H1 (cell line): ENCODE measurements at regions not wholly inside any gene's neighbourhood (a gene's known extent, or its start where the extent isn't known, plus 50 kb on each side); places are given as distances from the start of the nearest gene placed in this dataset.

Experiments
- CTCF ChIA-PET: fragments of 300-600 bp; sonication (Branson Sonifier 250); formaldehyde crosslinking; loops from one replicate; lab custom pipeline; 2021; ENCODE audit not compliant: partially characterized antibody; lab: Charles Lee
- POLR2A ChIA-PET: fragments of 300-600 bp; sonication (Branson Sonifier 250); formaldehyde crosslinking; loops from one replicate; lab custom pipeline; 2021; ENCODE audit warnings: inconsistent platforms; ENCODE audit not compliant: partially characterized antibody; lab: Charles Lee
- DNase-seq, 2 experiments: peaks; one replicate each; pipeline versions ENCODE4 v3.0.0 to v3.0.0-alpha.2; 2010 to 2022; ENCODE audit warnings: low spot score in 2 of 2, low read depth in 1 of 2, mixed read lengths in 1 of 2
- FAIRE-seq: peaks from 2 replicates; lab custom pipeline; 2011; peaks lifted over from hg19 to GRCh38; lab: Jason Lieb, UNC
- H2AFZ ChIP-seq: 2 replicates; pipeline ENCODE4 v1.8.1; 2012; ENCODE audit warnings: low read length, inconsistent platforms
- H2AK5ac ChIP-seq: 2 replicates; pipeline ENCODE4 v1.6.1; 2013; ENCODE audit warnings: low read depth, low read length
- H2BK120ac ChIP-seq: replicated peaks from 2 replicates; pipeline ENCODE3; 2013; ENCODE audit warnings: low read depth, low read length, inconsistent platforms
- H2BK12ac ChIP-seq: 2 replicates; pipeline ENCODE4 v1.6.1; 2013; ENCODE audit warnings: low read depth, low read length
- H2BK15ac ChIP-seq: 2 replicates; pipeline ENCODE4 v1.6.1; 2013; ENCODE audit warnings: low read length
- H2BK20ac ChIP-seq: 2 replicates; pipeline ENCODE4 v1.6.1; 2013; ENCODE audit warnings: low read length
- H2BK5ac ChIP-seq: 2 replicates; pipeline ENCODE4 v1.6.1; 2013; ENCODE audit warnings: low read depth, low read length
- H3K14ac ChIP-seq: 2 replicates; pipeline ENCODE4 v1.6.1; 2013; ENCODE audit warnings: inconsistent platforms; ENCODE audit not compliant: insufficient read length
- H3K18ac ChIP-seq: 2 replicates; pipeline ENCODE4 v1.6.1; 2013; ENCODE audit warnings: low read length; ENCODE audit errors: extremely low read depth
- H3K23ac ChIP-seq: 2 replicates; pipeline ENCODE4 v1.6.1; 2013; ENCODE audit warnings: inconsistent platforms; ENCODE audit not compliant: insufficient read length
- H3K23me2 ChIP-seq: 2 replicates; pipeline ENCODE4 v1.6.1; 2013; ENCODE audit warnings: low read depth, low read length
- H3K27ac ChIP-seq: 2 replicates; pipeline ENCODE4 v1.6.1; 2011; ENCODE audit warnings: low read depth, low read length, inconsistent platforms
- H3K27me3 ChIP-seq, 4 experiments: replicated peaks in 1 of 4; 1 replicate in 1 of 4; 2 replicates in 3 of 4; pipeline versions ENCODE4 v1.6.1 to v1.8.1; 2011 to 2013; ENCODE audit warnings: low read length in 3 of 4, mild to moderate bottlenecking in 3 of 4, inconsistent platforms in 2 of 4, mixed read lengths in 2 of 4, moderate library complexity in 1 of 4; ENCODE audit not compliant: control insufficient read depth in 3 of 4, insufficient read depth in 3 of 4; ENCODE audit errors: extremely low read depth in 1 of 4
- H3K36me3 ChIP-seq, 4 experiments: 2 replicates each; pipeline versions ENCODE4 v1.6.1 to v1.8.1; 2011 to 2013; ENCODE audit warnings: mild to moderate bottlenecking in 4 of 4, low read length in 3 of 4, moderate library complexity in 2 of 4, control low read depth in 1 of 4, inconsistent platforms in 1 of 4; ENCODE audit not compliant: insufficient read depth in 4 of 4, control insufficient read depth in 2 of 4
- H3K4ac ChIP-seq: replicated peaks from 2 replicates; pipeline ENCODE3; 2013; ENCODE audit warnings: low read length, low read depth, mixed read lengths, inconsistent platforms; ENCODE audit not compliant: insufficient read length
- H3K4me1 ChIP-seq, 4 experiments: replicated peaks in 1 of 4; 1 replicate in 1 of 4; 2 replicates in 3 of 4; pipeline versions ENCODE4 v1.6.1 to v1.8.1; 2011 to 2013; ENCODE audit warnings: low read length in 3 of 4, inconsistent platforms in 2 of 4, mixed read lengths in 1 of 4; ENCODE audit not compliant: insufficient read depth in 4 of 4, control insufficient read depth in 3 of 4
- H3K4me2 ChIP-seq, 2 experiments: 2 replicates each; pipeline versions ENCODE4 v1.6.1 to v1.8.1; 2011 to 2013; ENCODE audit warnings: low read depth in 2 of 2, low read length in 2 of 2, control low read depth in 1 of 2, inconsistent platforms in 1 of 2, mild to moderate bottlenecking in 1 of 2; ENCODE audit not compliant: insufficient read depth in 1 of 2
- H3K4me3 ChIP-seq, 4 experiments: fragments of 200-600, 300-600 bp in 1 of 4; sonication (generic), shearing (Covaris generic), sonication (Bioruptor Twin) in 1 of 4; 2 replicates each; pipeline versions ENCODE4 v1.5.1 to v1.8.1; 2011 to 2016; ENCODE audit warnings: low read length in 4 of 4, low read depth in 3 of 4, control low read depth in 2 of 4, inconsistent platforms in 2 of 4, mild to moderate bottlenecking in 2 of 4, mixed read lengths in 1 of 4, moderate library complexity in 1 of 4; ENCODE audit not compliant: insufficient read depth in 2 of 4; ENCODE audit errors: extremely low read depth in 1 of 4
- H3K56ac ChIP-seq: replicated peaks from 2 replicates; pipeline ENCODE3; 2013; ENCODE audit warnings: low read depth, mild to moderate bottlenecking, mixed read lengths, low read length, inconsistent platforms; ENCODE audit not compliant: insufficient read length
- H3K79me1 ChIP-seq: 2 replicates; pipeline ENCODE4 v1.6.1; 2013; ENCODE audit warnings: low read depth, low read length, control low read depth
- H3K79me2 ChIP-seq, 2 experiments: 2 replicates each; pipeline versions ENCODE4 v1.6.1 to v1.8.1; 2012 to 2013; ENCODE audit warnings: low read length in 2 of 2, mild to moderate bottlenecking in 2 of 2, inconsistent platforms in 1 of 2; ENCODE audit not compliant: insufficient read depth in 2 of 2, control insufficient read depth in 1 of 2
- H3K9ac ChIP-seq, 4 experiments: replicated peaks in 1 of 4; 1 replicate in 1 of 4; 2 replicates in 3 of 4; pipeline versions ENCODE4 v1.6.1 to v1.8.1; 2011 to 2013; ENCODE audit warnings: low read depth in 3 of 4, low read length in 3 of 4, control low read depth in 2 of 4, mild to moderate bottlenecking in 2 of 4, moderate library complexity in 2 of 4, inconsistent platforms in 1 of 4; ENCODE audit errors: extremely low read depth in 1 of 4
- H3K9me3 ChIP-seq, 2 experiments: 2 replicates each; pipeline versions ENCODE4 v1.6.1 to v1.8.1; 2012 to 2013; ENCODE audit warnings: mild to moderate bottlenecking in 2 of 2, moderate library complexity in 2 of 2, control low read depth in 1 of 2, inconsistent platforms in 1 of 2, low read depth in 1 of 2, low read length in 1 of 2, mixed read lengths in 1 of 2; ENCODE audit not compliant: insufficient read depth in 2 of 2
- H4K20me1 ChIP-seq, 2 experiments: replicated peaks in 1 of 2; 2 replicates each; pipeline versions ENCODE3 to v1.8.1; 2011 to 2013; ENCODE audit warnings: inconsistent platforms in 2 of 2, low read length in 2 of 2, mild to moderate bottlenecking in 1 of 2; ENCODE audit not compliant: insufficient read depth in 2 of 2, control insufficient read depth in 1 of 2
- H4K5ac ChIP-seq: 2 replicates; pipeline ENCODE4 v1.6.1; 2013; ENCODE audit warnings: low read length, low read depth, mixed read lengths, inconsistent platforms; ENCODE audit not compliant: insufficient read length
- H4K8ac ChIP-seq: 2 replicates; pipeline ENCODE4 v1.8.0; 2013; ENCODE audit warnings: mild to moderate bottlenecking, moderate library complexity, low read length, inconsistent platforms; ENCODE audit not compliant: insufficient read depth; ENCODE audit errors: extremely low read depth
- H4K91ac ChIP-seq: replicated peaks from 2 replicates; pipeline ENCODE3; 2013; ENCODE audit warnings: low read length, mixed read lengths, inconsistent platforms; ENCODE audit not compliant: insufficient read length
- BCL11A ChIP-seq, 2 experiments: IDR thresholded peaks; one replicate each; pipeline ENCODE4 v1.6.1; 2011; ENCODE audit warnings: low read depth in 2 of 2, low read length in 2 of 2, mild to moderate bottlenecking in 2 of 2
- BRCA1 ChIP-seq: IDR thresholded peaks from 2 replicates; pipeline ENCODE4 v1.6.1; 2012; ENCODE audit warnings: low read depth, low read length, improper control_type of control experiment
- EZH2 ChIP-seq: fragments of 200-600 bp; sonication (generic); IDR thresholded peaks from 2 replicates; pipeline ENCODE4 v1.7.1; 2012; ENCODE audit warnings: low read depth, mild to moderate bottlenecking, moderate library complexity, low read length, inconsistent platforms; ENCODE audit not compliant: severe bottlenecking
- HDAC2 ChIP-seq, 2 experiments: fragments of 300-600 bp in 1 of 2; sonication (generic) in 1 of 2; IDR thresholded peaks; 2 replicates each; pipeline ENCODE4 v1.6.1; 2011 to 2012; ENCODE audit warnings: low read depth in 2 of 2, low read length in 2 of 2, mild to moderate bottlenecking in 2 of 2, moderate library complexity in 2 of 2, borderline replicate concordance in 1 of 2, inconsistent platforms in 1 of 2
- HDAC6 ChIP-seq: IDR thresholded peaks from one replicate; pipeline ENCODE4 v1.7.1; 2012; ENCODE audit warnings: low read depth, mild to moderate bottlenecking, inconsistent platforms, low read length, moderate library complexity
- KDM4A ChIP-seq: IDR thresholded peaks from one replicate; pipeline ENCODE4 v1.7.1; 2012; ENCODE audit warnings: low read depth, mild to moderate bottlenecking, moderate library complexity, low read length, inconsistent platforms; ENCODE audit not compliant: severe bottlenecking
- RAD21 ChIP-seq, 2 experiments: IDR thresholded peaks in 1 of 2; conservative IDR thresholded peaks in 1 of 2; 2 replicates each; pipeline ENCODE4 v1.6.1; 2011; ENCODE audit warnings: low read depth in 2 of 2, low read length in 2 of 2, improper control_type of control experiment in 1 of 2, inconsistent platforms in 1 of 2, mild to moderate bottlenecking in 1 of 2, moderate library complexity in 1 of 2
- SRF ChIP-seq: IDR thresholded peaks from 2 replicates; pipeline ENCODE4 v1.6.1; 2011; ENCODE audit warnings: mild to moderate bottlenecking, low read depth, low read length, moderate library complexity
- SUZ12 ChIP-seq: fragments of 200-600 bp; sonication (generic); IDR thresholded peaks from 2 replicates; pipeline ENCODE4 v1.6.1; 2012; ENCODE audit warnings: mild to moderate bottlenecking, inconsistent platforms, low read length, moderate library complexity, mixed read lengths
- WGBS, 2 experiments: shearing (Covaris generic) in 1 of 2; methylation state at CpG; one replicate each; pipeline versions ENCODE4 v1.1.6 to v1.1.7; 2013 to 2015; ENCODE audit warnings: low lambda C conversion rate in 2 of 2, mixed read lengths in 2 of 2, inconsistent platforms in 1 of 2, low coverage in 1 of 2, missing lambda C conversion rate in 1 of 2; ENCODE audit not compliant: insufficient replicate concordance in 2 of 2, insufficient coverage in 1 of 2, insufficient read length in 1 of 2; ENCODE audit errors: extremely low coverage in 1 of 2, missing lambda C conversion rate in 1 of 2; 5-methylcytosine and 5-hydroxymethylcytosine counted together

GRCh38 chr16:54689072-54689865 lies 241.4 kb upstream of the IRX5 start:
- DNase-seq (no peak), FAIRE-seq (no peak)
- Histone ChIP-seq H3K9ac (no peak overlapping the region), H4K5ac (no peak overlapping the region), H3K4ac (no peak overlapping the region), H3K4me1 (peaks cover 0 to 6% (median 4%) of the 10 kb centered on the region in 4 experiments; a peak in 3 of 7 replicates), H3K9me3 (peaks cover 0 to 2% of the 10 kb centered on the region in 2 experiments; a peak in 1 of 4 replicates), H2BK12ac (no peak overlapping the region), H3K14ac (no peak overlapping the region), H3K23me2 (peaks cover 3% of the 10 kb centered on the region; the same call in 1 of the 2 replicates), H4K8ac (no peak overlapping the region), H3K4me2 (no peak overlapping the region), H4K91ac (no peak overlapping the region), H2AK5ac (no peak overlapping the region), H2AFZ (no peak overlapping the region), H2BK15ac (no peak overlapping the region; the same call in 1 of the 2 replicates), H3K27me3 (no peaks in the 10 kb centered on the region), H3K23ac (no peak overlapping the region), H2BK20ac (no peak overlapping the region), H3K27ac (no peak overlapping the region), H3K36me3 (no peaks in the 10 kb centered on the region), H3K79me2 (no peaks in the 10 kb centered on the region), H3K4me3 (no peak overlapping the region), H2BK5ac (no peak overlapping the region), H3K79me1 (no peaks in the 10 kb centered on the region), H3K18ac (no peak overlapping the region), H3K56ac (no peak overlapping the region), H2BK120ac (no peak overlapping the region), H4K20me1 (no peaks in the 10 kb centered on the region)
- ChIA-PET CTCF (interaction anchor here (1.2 to 1.3 kb wide), 2 partner anchors 11 to 28 kb away, joined by 3 to 4 read pairs; no protein-coding TSS in a partner anchor), POLR2A (no interaction called here)
- 85% methylated on average over 7 of the region's 7 CpGs; no CpG with 5 or more reads in 1 of the 2 experiments for WGBS, 2 experiments
- TF ChIP-seq SUZ12 (no peak), HDAC6 (no peak), RAD21 (IDR thresholded peaks at IDR 0.05 in 1 of 2, conservative IDR thresholded peaks at IDR 0.05 in 1 of 2; ENCODE audit: low read depth in 2 of 2, low read length in 2 of 2) (no peak), KDM4A (no peak), EZH2 (no peak), BCL11A (IDR thresholded peaks at IDR 0.05; ENCODE audit: low read depth in 2 of 2, low read length in 2 of 2) (no peak), HDAC2 (IDR thresholded peaks at IDR 0.05; ENCODE audit: borderline replicate concordance in 1 of 2, low read depth in 2 of 2, low read length in 2 of 2) (no peak), SRF (no peak), BRCA1 (no peak)
